K562 (cell line): ENCODE measurements at regions not wholly inside any gene's neighbourhood (a gene's known extent, or its start where the extent isn't known, plus 50 kb on each side); places are given as distances from the start of the nearest gene placed in this dataset.

ENCODE experiments used
- ATAC-seq: fragments of 200-7000 bp; cut with Tn5 transposase; 3 replicates; pipeline ENCODE4 v1.9.1; 2020; ENCODE audit warnings: moderate library complexity
- BruUV-seq: library from RNA; stranded (reverse); fragments of 400-500 nt; replicated peaks from 2 replicates; lab custom pipeline; 2021; lab: Mats Ljungman, UMichigan
- CTCF ChIA-PET: fragments of 300-600 bp; formaldehyde crosslinking; extraction: SDS; loops from one replicate; lab custom pipeline; 2021; ENCODE audit warnings: low intra/inter-chr PET ratio; lab: Yijun Ruan, JAX
- POLR2A ChIA-PET: fragments of 300-600, 350-650 bp; sonication (Branson Sonifier 250); formaldehyde crosslinking; extraction: SDS; loops from one replicate; lab custom pipeline; 2021; ENCODE audit warnings: antibody characterized with exemption, inconsistent platforms; lab: Yijun Ruan, JAX
- DNase-seq, 4 experiments: peaks; one replicate each; pipeline versions ENCODE4 v3.0.0 to v3.0.0-alpha.2; 2011 to 2018; ENCODE audit warnings: low spot score in 3 of 4, mixed read lengths in 3 of 4; ENCODE audit errors: extremely low read depth in 1 of 4
- FAIRE-seq: peaks from 2 replicates; lab custom pipeline; 2011; peaks lifted over from hg19 to GRCh38; lab: Jason Lieb, UNC
- H2AFZ ChIP-seq: 2 replicates; pipeline ENCODE4 v1.6.0; 2011; ENCODE audit warnings: low read depth, low read length, control low read depth, inconsistent platforms
- H3K27ac ChIP-seq: fragments of 200-600 bp; 3 replicates; pipeline ENCODE4 v1.8.0; 2011; ENCODE audit warnings: low read depth, mild to moderate bottlenecking, control low read depth, inconsistent platforms, low read length, moderate library complexity, mixed read lengths; ENCODE audit errors: extremely low read depth
- H3K27me3 ChIP-seq, 2 experiments: fragments of 300-600 bp in 1 of 2; 2 replicates in 1 of 2; 3 replicates in 1 of 2; pipeline versions ENCODE4 v1.6.0 to v1.8.0; 2011; ENCODE audit warnings: inconsistent platforms in 2 of 2, low read length in 2 of 2, mild to moderate bottlenecking in 1 of 2, mixed read lengths in 1 of 2, moderate library complexity in 1 of 2; ENCODE audit not compliant: control insufficient read depth in 2 of 2, insufficient read depth in 2 of 2
- H3K36me3 ChIP-seq: fragments of 300-600 bp; 3 replicates; pipeline ENCODE4 v1.8.0; 2011; ENCODE audit warnings: mild to moderate bottlenecking, low read length, inconsistent platforms; ENCODE audit not compliant: control insufficient read depth, insufficient read depth
- H3K4me1 ChIP-seq, 2 experiments: fragments of 200-600 bp in 1 of 2; replicated peaks in 1 of 2; 2 replicates in 1 of 2; 3 replicates in 1 of 2; pipeline versions ENCODE4 v1.5.1 to v1.8.0; 2011; ENCODE audit warnings: inconsistent platforms in 2 of 2, low read length in 2 of 2, mild to moderate bottlenecking in 1 of 2, mixed read lengths in 1 of 2, moderate library complexity in 1 of 2; ENCODE audit not compliant: control insufficient read depth in 2 of 2, insufficient read depth in 2 of 2
- H3K4me2 ChIP-seq: 2 replicates; pipeline ENCODE4 v1.6.1; 2011; ENCODE audit warnings: low read length, control low read depth, inconsistent platforms, mixed read lengths; ENCODE audit not compliant: insufficient read depth
- H3K4me3 ChIP-seq: fragments of 200-600 bp; sonication (generic), shearing (Covaris generic); 2 replicates; pipeline ENCODE4 v1.5.1; 2016; ENCODE audit warnings: control low read depth, inconsistent platforms
- H3K79me2 ChIP-seq: fragments of 200-600 bp; 3 replicates; pipeline ENCODE4 v1.8.0; 2011; ENCODE audit warnings: low read length, inconsistent platforms; ENCODE audit not compliant: control insufficient read depth, insufficient read depth
- H3K9ac ChIP-seq, 2 experiments: 2 replicates each; pipeline versions ENCODE4 v1.6.0 to v1.6.1; 2011; ENCODE audit warnings: low read depth in 2 of 2, low read length in 2 of 2, control low read depth in 1 of 2, inconsistent platforms in 1 of 2, mild to moderate bottlenecking in 1 of 2, mixed read lengths in 1 of 2; ENCODE audit not compliant: insufficient read depth in 1 of 2
- H3K9me1 ChIP-seq: one replicate; pipeline ENCODE4 v1.6.0; 2011; ENCODE audit warnings: inconsistent platforms, mild to moderate bottlenecking, low read length, moderate library complexity; ENCODE audit not compliant: control insufficient read depth, insufficient read depth
- H3K9me3 ChIP-seq: replicated peaks from 2 replicates; pipeline ENCODE4 v1.5.1; 2011; ENCODE audit warnings: low read depth, low read length, inconsistent platforms; ENCODE audit not compliant: control insufficient read depth, insufficient read depth
- H4K20me1 ChIP-seq: replicated peaks from 2 replicates; pipeline ENCODE4 v1.6.1; 2011; ENCODE audit warnings: low read length, inconsistent platforms, mixed read lengths; ENCODE audit not compliant: control insufficient read depth, insufficient read depth
- ADNP ChIP-seq: fragments of 200-800 bp; sonication (Bioruptor generic); IDR thresholded peaks from 2 replicates; pipeline ENCODE4 v1.6.1; 2016; ENCODE audit warnings: missing genetic modification characterization, missing compliant biosample characterization
- L3MBTL2 ChIP-seq: fragments of 450-650 bp; IDR thresholded peaks from 2 replicates; pipeline ENCODE4 v1.6.1; 2016; ENCODE audit warnings: mild to moderate bottlenecking, moderate library complexity
- PHB ChIP-seq: fragments of 250-450 bp; sonication (Bioruptor Pico); IDR thresholded peaks from 2 replicates; pipeline ENCODE4 v1.5.0; 2021
- SMAD3 ChIP-seq: fragments of 450-650 bp; formaldehyde crosslinking; conservative IDR thresholded peaks from 2 replicates; pipeline ENCODE4 v1.4.0; 2020; ENCODE audit warnings: mild to moderate bottlenecking
- TAL1 ChIP-seq: fragments of 450-650 bp; IDR thresholded peaks from 2 replicates; pipeline ENCODE4 v1.6.1; 2016; ENCODE audit warnings: mild to moderate bottlenecking
- WGBS: fragments of 100-300 bp; shearing (Covaris generic); methylation state at CpG from one replicate; pipeline ENCODE4 v1.1.6; 2016; ENCODE audit warnings: low coverage, mixed read lengths; ENCODE audit not compliant: insufficient coverage; ENCODE audit errors: missing lambda C conversion rate; 5-methylcytosine and 5-hydroxymethylcytosine counted together
- in situ Hi-C: fragments of 300-500 bp; cut with MboI; formaldehyde crosslinking; loops from 4 replicates; pipeline ENCODE4 v1.15.0; 2018; ENCODE audit warnings: inconsistent platforms, mixed read lengths
- intact Hi-C: fragments of 100-400 bp; cut with micrococcal nuclease; formaldehyde crosslinking; loops from 2 replicates; pipeline ENCODE4 v1.14.2; 2022
- TF ChIP-seq, protein P1 (sequence below), 2 experiments: fragments of 450-650 bp in 1 of 2; IDR thresholded peaks; 2 replicates each; pipeline ENCODE4 v1.6.1; 2011 to 2017; ENCODE audit warnings: low read depth in 2 of 2, antibody characterized with exemption in 1 of 2, borderline replicate concordance in 1 of 2, low read length in 1 of 2, mild to moderate bottlenecking in 1 of 2, mixed read lengths in 1 of 2; ENCODE audit not compliant: control insufficient read depth in 1 of 2

GRCh38 chr12:88866881-88867280 lies 286.6 kb upstream of the KITLG start:
- Histone ChIP-seq H3K4me2 (no peak overlapping the region), H4K20me1 (no peaks in the 10 kb centered on the region), H3K9me1 (no peaks in the 10 kb centered on the region)
- no peak for FAIRE-seq
- BruUV-seq: no TSS peak
- intact Hi-C loops: no loop called here
- TF ChIP-seq TAL1 (no peak), L3MBTL2 (no peak), PHB (CRISPR knock-in tag) (no peak), SMAD3 (CRISPR knock-in tag) (no peak), ADNP (tag) (no peak)
- TF ChIP-seq, protein P1, sequence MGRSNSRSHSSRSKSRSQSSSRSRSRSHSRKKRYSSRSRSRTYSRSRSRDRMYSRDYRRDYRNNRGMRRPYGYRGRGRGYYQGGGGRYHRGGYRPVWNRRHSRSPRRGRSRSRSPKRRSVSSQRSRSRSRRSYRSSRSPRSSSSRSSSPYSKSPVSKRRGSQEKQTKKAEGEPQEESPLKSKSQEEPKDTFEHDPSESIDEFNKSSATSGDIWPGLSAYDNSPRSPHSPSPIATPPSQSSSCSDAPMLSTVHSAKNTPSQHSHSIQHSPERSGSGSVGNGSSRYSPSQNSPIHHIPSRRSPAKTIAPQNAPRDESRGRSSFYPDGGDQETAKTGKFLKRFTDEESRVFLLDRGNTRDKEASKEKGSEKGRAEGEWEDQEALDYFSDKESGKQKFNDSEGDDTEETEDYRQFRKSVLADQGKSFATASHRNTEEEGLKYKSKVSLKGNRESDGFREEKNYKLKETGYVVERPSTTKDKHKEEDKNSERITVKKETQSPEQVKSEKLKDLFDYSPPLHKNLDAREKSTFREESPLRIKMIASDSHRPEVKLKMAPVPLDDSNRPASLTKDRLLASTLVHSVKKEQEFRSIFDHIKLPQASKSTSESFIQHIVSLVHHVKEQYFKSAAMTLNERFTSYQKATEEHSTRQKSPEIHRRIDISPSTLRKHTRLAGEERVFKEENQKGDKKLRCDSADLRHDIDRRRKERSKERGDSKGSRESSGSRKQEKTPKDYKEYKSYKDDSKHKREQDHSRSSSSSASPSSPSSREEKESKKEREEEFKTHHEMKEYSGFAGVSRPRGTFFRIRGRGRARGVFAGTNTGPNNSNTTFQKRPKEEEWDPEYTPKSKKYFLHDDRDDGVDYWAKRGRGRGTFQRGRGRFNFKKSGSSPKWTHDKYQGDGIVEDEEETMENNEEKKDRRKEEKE (IDR thresholded peaks at IDR 0.05; ENCODE audit: borderline replicate concordance in 1 of 2, control insufficient read depth in 1 of 2, low read depth in 2 of 2, low read length in 1 of 2): no peak
- TF ChIP-seq, all 486 proteins: peak for 0
- no peak overlapping the region for H3K4me3 ChIP-seq
- POLR2A ChIA-PET: interaction anchor here (0.8 kb wide), 1 partner anchor 8 kb away, joined by 3 read pairs; no protein-coding TSS in a partner anchor
- no peaks in the 10 kb centered on the region for H3K9me3 ChIP-seq
- no peak overlapping the region for H3K9ac ChIP-seq
- H3K4me1 ChIP-seq: no peaks in the 10 kb centered on the region
- no peak overlapping the region for H2AFZ ChIP-seq
- 5% methylated on average over 4 of the region's 4 CpGs for WGBS
- DNase-seq (no peak), ATAC-seq (no peak)
- no peak overlapping the region for H3K27ac ChIP-seq
- in situ Hi-C loops: no loop called here
- CTCF ChIA-PET: no interaction called here
- no peaks in the 10 kb centered on the region for H3K27me3 ChIP-seq
- no peaks in the 10 kb centered on the region for H3K79me2 ChIP-seq
- H3K36me3 ChIP-seq: no peaks in the 10 kb centered on the region
